ENCODE measurements at regions not wholly inside any gene's neighbourhood (a gene's known extent, or its start where the extent isn't known, plus 50 kb on each side); places are given as distances from the start of the nearest gene placed in this dataset.
A peak's percentile ranks its signal among the peaks of the same experiment; 100 is the strongest.
"Not testable (repeated sequence)": the region's sequence is repeated elsewhere in the genome, so short reads cannot be mapped to it uniquely, and the experiment has no call there.

GRCh38 chrX:7617994-7618393 is 225.0 kb upstream of the VCX start:
- TF ChIP-seq CTCF (IDR thresholded peaks at IDR 0.05; ENCODE audit: extremely low read depth, missing control alignments): no peak
- no peak for DNase-seq (ENCODE audit: low spot score)

GRCh38 chrX:7614616-7615015 is 228.4 kb upstream of the VCX start:
- DNase-seq (ENCODE audit: low spot score): no peak
- no peak for TF ChIP-seq CTCF (IDR thresholded peaks at IDR 0.05; ENCODE audit: extremely low read depth, missing control alignments)

GRCh38 chrX:7608625-7609024 is 234.3 kb upstream of the VCX start:
- not testable (repeated sequence) for DNase-seq (ENCODE audit: low spot score)

GRCh38 chrX:7606039-7606652 is 236.8 kb upstream of the VCX start:
- no peak for TF ChIP-seq CTCF (IDR thresholded peaks at IDR 0.05; ENCODE audit: extremely low read depth, missing control alignments)
- DNase-seq (ENCODE audit: low spot score): no peak

- no peak for TF ChIP-seq CTCF (IDR thresholded peaks at IDR 0.05; ENCODE audit: extremely low read depth, missing control alignments)
Observed at GRCh38 chrX:7603387-7603786, 239.6 kb upstream of the VCX start.

GRCh38 chrX:7596822-7597221 is 246.1 kb upstream of the VCX start:
- DNase-seq (ENCODE audit: low spot score): no peak
- TF ChIP-seq CTCF (IDR thresholded peaks at IDR 0.05; ENCODE audit: extremely low read depth, missing control alignments): no peak

More at GRCh38 chrX:7603387-7603786, 239.6 kb upstream of the VCX start:
- DNase-seq (ENCODE audit: low spot score): no peak

- not testable (repeated sequence) for DNase-seq (ENCODE audit: low spot score)
Observed at GRCh38 chrX:7593370-7593769, 249.6 kb upstream of the VCX start.

GRCh38 chrX:7586126-7586525 is 256.8 kb upstream of the VCX start:
- TF ChIP-seq CTCF (IDR thresholded peaks at IDR 0.05; ENCODE audit: extremely low read depth, missing control alignments): peak; percentile 5
- DNase-seq (ENCODE audit: low spot score): peak; percentile 18
